NCI-H2029 treated with DMSO at 0.1 percent for 48 hours (cell line): ENCODE measurements at regions not wholly inside any gene's neighbourhood (a gene's known extent, or its start where the extent isn't known, plus 50 kb on each side); places are given as distances from the start of the nearest gene placed in this dataset.

ENCODE experiments used
- DNase-seq: peaks from one replicate; lab custom pipeline; 2025; lab: John Stamatoyannopoulos, UW

GRCh38 chr5:63323926-63324325, 638.3 kb downstream of the HTR1A start:
- DNase-seq: no peak

GRCh38 chr5:63314551-63314950, 647.7 kb downstream of the HTR1A start:
- DNase-seq: no peak

- DNase-seq: no peak
Observed at GRCh38 chr5:63310644-63311043, 651.6 kb downstream of the HTR1A start.

GRCh38 chr5:63306909-63307308, 655.3 kb downstream of the HTR1A start:
- DNase-seq: no peak

- no peak for DNase-seq
Observed at GRCh38 chr5:63293317-63293716, 668.9 kb downstream of the HTR1A start.

GRCh38 chr5:63286724-63287123, 675.5 kb downstream of the HTR1A start:
- no peak for DNase-seq

GRCh38 chr5:63263411-63263810, 684.8 kb downstream of the LRRC70 start:
- DNase-seq: no peak

GRCh38 chr5:63262185-63262981, 683.8 kb downstream of the LRRC70 start:
- DNase-seq: no peak

- DNase-seq: no peak
Observed at GRCh38 chr5:63261695-63262094, 683.1 kb downstream of the LRRC70 start.

GRCh38 chr5:63255594-63255993, 677.0 kb downstream of the LRRC70 start:
- no peak for DNase-seq

GRCh38 chr5:63250939-63251338, 672.3 kb downstream of the LRRC70 start:
- DNase-seq: no peak

GRCh38 chr5:63249960-63250359, 671.3 kb downstream of the LRRC70 start:
- no peak for DNase-seq

GRCh38 chr5:63247651-63248050, 669.0 kb downstream of the LRRC70 start:
- DNase-seq: no peak

- no peak for DNase-seq
Observed at GRCh38 chr5:63245271-63245670, 666.7 kb downstream of the LRRC70 start.

- no peak for DNase-seq
Observed at GRCh38 chr5:63240063-63240755, 661.6 kb downstream of the LRRC70 start.

- no peak for DNase-seq
Observed at GRCh38 chr5:63233911-63234310, 655.3 kb downstream of the LRRC70 start.

GRCh38 chr5:63233361-63233760, 654.7 kb downstream of the LRRC70 start:
- no peak for DNase-seq

- DNase-seq: no peak
Observed at GRCh38 chr5:63230754-63231153, 652.1 kb downstream of the LRRC70 start.

GRCh38 chr5:63228154-63228553, 649.5 kb downstream of the LRRC70 start:
- DNase-seq: no peak

GRCh38 chr5:63220244-63220643, 641.6 kb downstream of the LRRC70 start:
- DNase-seq: no peak

- no peak for DNase-seq
Observed at GRCh38 chr5:63217422-63217821, 638.8 kb downstream of the LRRC70 start.

- no peak for DNase-seq
Observed at GRCh38 chr5:63213256-63213655, 634.6 kb downstream of the LRRC70 start.

- no peak for DNase-seq
Observed at GRCh38 chr5:63211448-63212132, 633.0 kb downstream of the LRRC70 start.
